PC-3 (cell line): ENCODE measurements at regions not wholly inside any gene's neighbourhood (a gene's known extent, or its start where the extent isn't known, plus 50 kb on each side); places are given as distances from the start of the nearest gene placed in this dataset.
"Not testable (repeated sequence)": the region's sequence is repeated elsewhere in the genome, so short reads cannot be mapped to it uniquely, and the experiment has no call there.

Experiments used
- ATAC-seq: fragments of 200-7000 bp; cut with Tn5 transposase; 2 replicates; pipeline ENCODE4 v1.9.1; 2020; ENCODE audit warnings: mild to moderate bottlenecking, moderate library complexity
- BruUV-seq: library from RNA; stranded (reverse); fragments of 400-500 nt; replicated peaks from 2 replicates; lab custom pipeline; 2021; lab: Mats Ljungman, UMichigan
- CTCF ChIA-PET: fragments of 300-600 bp; sonication (Branson Sonifier 250); formaldehyde crosslinking; loops from one replicate; lab custom pipeline; 2022; ENCODE audit warnings: antibody characterized with exemption; lab: Charles Lee
- POLR2A ChIA-PET: fragments of 300-600 bp; sonication (Branson Sonifier 250); formaldehyde crosslinking; loops from one replicate; lab custom pipeline; 2022; ENCODE audit warnings: antibody characterized with exemption; ENCODE audit not compliant: unreplicated experiment; lab: Charles Lee
- DNase-seq: peaks from one replicate; pipeline ENCODE4 v3.0.0-alpha.2; 2015
- H2AFZ ChIP-seq: fragments of 300-600 bp; sonication (generic); 2 replicates; pipeline ENCODE4 v1.6.0; 2016; ENCODE audit warnings: antibody characterized with exemption, low read length
- H3F3A ChIP-seq: fragments of 300-600 bp; sonication (generic); one replicate; pipeline ENCODE4 v1.6.0; 2017; ENCODE audit warnings: antibody characterized with exemption, low read length, control low read depth, mild to moderate bottlenecking; ENCODE audit not compliant: unreplicated experiment
- H3K27ac ChIP-seq: fragments of 300-600 bp; sonication (generic); 2 replicates; pipeline ENCODE4 v1.5.1; 2016; ENCODE audit warnings: mild to moderate bottlenecking, low read length
- H3K27me3 ChIP-seq: fragments of 300-600 bp; sonication (generic); 2 replicates; pipeline ENCODE4 v1.6.1; 2016; ENCODE audit warnings: low read length, mixed read lengths
- H3K36me3 ChIP-seq: fragments of 300-600 bp; sonication (generic); 2 replicates; pipeline ENCODE4 v1.6.1; 2016; ENCODE audit warnings: low read depth, mixed run types, low read length, mixed read lengths
- H3K4me1 ChIP-seq: fragments of 300-600 bp; sonication (generic); 2 replicates; pipeline ENCODE4 v1.5.1; 2016; ENCODE audit warnings: low read length; ENCODE audit not compliant: insufficient read depth
- H3K4me2 ChIP-seq: fragments of 300-600 bp; sonication (generic); 2 replicates; pipeline ENCODE4 v1.6.0; 2016; ENCODE audit warnings: low read length
- H3K4me3 ChIP-seq: fragments of 300-600 bp; sonication (generic); 2 replicates; pipeline ENCODE4 v1.5.1; 2016; ENCODE audit warnings: mild to moderate bottlenecking, low read length, mixed read lengths
- H3K79me2 ChIP-seq: fragments of 300-600 bp; sonication (generic); 2 replicates; pipeline ENCODE4 v1.6.1; 2017; ENCODE audit warnings: low read length, mixed read lengths
- H3K9ac ChIP-seq: fragments of 300-600 bp; sonication (generic); 2 replicates; pipeline ENCODE4 v1.6.0; 2016; ENCODE audit warnings: mild to moderate bottlenecking, low read length
- H3K9me2 ChIP-seq: fragments of 300-600 bp; sonication (generic); replicated peaks from 2 replicates; pipeline ENCODE4 v1.6.1; 2016; ENCODE audit warnings: mixed run types, low read length, mixed read lengths
- H3K9me3 ChIP-seq: fragments of 300-600 bp; sonication (generic); 2 replicates; pipeline ENCODE4 v1.6.1; 2016; ENCODE audit warnings: low read length, mixed read lengths
- H4K20me1 ChIP-seq: fragments of 300-600 bp; sonication (generic); 2 replicates; pipeline ENCODE4 v1.6.1; 2016; ENCODE audit warnings: low read length, mixed read lengths
- CTCF ChIP-seq: fragments of 300-600 bp; sonication (generic); conservative IDR thresholded peaks from 2 replicates; pipeline ENCODE4 v1.5.1; 2017; ENCODE audit warnings: antibody characterized with exemption, low read depth, mild to moderate bottlenecking, low read length
- EZH2 ChIP-seq: fragments of 300-600 bp; sonication (generic); IDR thresholded peaks from one replicate; pipeline ENCODE4 v1.6.1; 2017; ENCODE audit warnings: antibody characterized with exemption, mild to moderate bottlenecking, low read length; ENCODE audit not compliant: unreplicated experiment
- EZH2phosphoT487 ChIP-seq: fragments of 300-600 bp; sonication (generic); IDR thresholded peaks from 2 replicates; pipeline ENCODE4 v1.6.1; 2018; ENCODE audit warnings: mild to moderate bottlenecking, antibody characterized with exemption, low read length, borderline replicate concordance
- intact Hi-C: fragments of 100-400 bp; cut with micrococcal nuclease; formaldehyde crosslinking; loops from 2 replicates; pipeline ENCODE4 v1.9.0; 2023

GRCh38 chr2:52260904-52261303 lies 1229.0 kb upstream of the NRXN1 start:
- Histone ChIP-seq H3K4me2 (no peak overlapping the region), H3F3A (no peaks in the 10 kb centered on the region), H3K9me3 (no peaks in the 10 kb centered on the region), H3K79me2 (no peaks in the 10 kb centered on the region), H3K4me3 (no peak overlapping the region), H3K27me3 (no peaks in the 10 kb centered on the region), H3K4me1 (no peaks in the 10 kb centered on the region), H2AFZ (no peak overlapping the region), H3K9ac (no peak overlapping the region), H3K36me3 (no peaks in the 10 kb centered on the region), H3K27ac (no peak overlapping the region), H3K9me2 (no peaks in the 10 kb centered on the region), H4K20me1 (no peaks in the 10 kb centered on the region)
- ChIA-PET POLR2A (no interaction called here), CTCF (no interaction called here)
- no peak for DNase-seq
- intact Hi-C loops = no loop called here
- no peak for ATAC-seq
- no TSS peak for BruUV-seq
- TF ChIP-seq CTCF (no peak), EZH2 (no peak), EZH2phosphoT487 (no peak)

GRCh38 chr2:52258967-52259366 lies 1227.0 kb upstream of the NRXN1 start:
- BruUV-seq, H3K36me3 ChIP-seq, H3K27ac ChIP-seq, H3K79me2 ChIP-seq, H4K20me1 ChIP-seq, CTCF ChIA-PET, intact Hi-C loops, H3K9me3 ChIP-seq, DNase-seq, H3K27me3 ChIP-seq, H3K9ac ChIP-seq, H3K4me2 ChIP-seq, POLR2A ChIA-PET, H3K4me1 ChIP-seq, H3K9me2 ChIP-seq, H3K4me3 ChIP-seq, H3F3A ChIP-seq, H2AFZ ChIP-seq, ATAC-seq: not testable (repeated sequence)

DNA sequence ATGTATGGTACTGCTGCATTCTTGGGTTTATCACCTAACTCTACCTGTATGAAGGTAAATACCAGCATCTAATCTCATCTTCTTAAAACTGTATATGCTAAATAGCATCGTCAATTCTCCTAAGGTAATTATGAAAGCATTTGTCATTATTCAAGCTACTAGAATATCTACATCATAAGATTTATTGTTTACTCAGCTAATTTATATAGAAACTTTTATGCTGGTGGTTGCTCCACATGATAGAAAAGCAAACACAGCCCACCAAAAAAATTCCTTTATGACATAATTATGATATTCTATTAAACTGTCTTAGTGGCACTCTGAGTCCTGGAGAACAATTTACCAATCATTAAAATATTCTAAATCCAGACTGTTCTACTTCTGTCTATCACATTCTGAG lies 1226.1 kb upstream of the NRXN1 start:
- TF ChIP-seq CTCF = no peak
- no peak for TF ChIP-seq EZH2phosphoT487
- H4K20me1 ChIP-seq = no peaks in the 10 kb centered on the region
- peaks cover 4% of the 10 kb centered on the region for H3K4me1 ChIP-seq
- intact Hi-C loops = no loop called here
- no peak overlapping the region for H3K27ac ChIP-seq
- H3F3A ChIP-seq = no peaks in the 10 kb centered on the region
- H3K79me2 ChIP-seq = no peaks in the 10 kb centered on the region
- H3K4me2 ChIP-seq = no peak overlapping the region
- ChIA-PET POLR2A (no interaction called here), CTCF (no interaction called here)
- H3K9me3 ChIP-seq = no peaks in the 10 kb centered on the region
- no peak overlapping the region for H3K9ac ChIP-seq
- DNase-seq (no peak), ATAC-seq (no peak)
- H3K27me3 ChIP-seq = no peaks in the 10 kb centered on the region
- H3K9me2 ChIP-seq = no peaks in the 10 kb centered on the region
- H3K36me3 ChIP-seq = no peaks in the 10 kb centered on the region
- no peak overlapping the region for H2AFZ ChIP-seq
- H3K4me3 ChIP-seq = no peak overlapping the region
- no TSS peak for BruUV-seq
